WTC11 (cell line): ENCODE measurements at regions not wholly inside any gene's neighbourhood (a gene's known extent, or its start where the extent isn't known, plus 50 kb on each side); places are given as distances from the start of the nearest gene placed in this dataset.

Experiments used
- ATAC-seq: fragments of 200-7000 bp; cut with Tn5 transposase; 2 replicates; pipeline ENCODE4 v1.10.0; 2021; ENCODE audit warnings: mild to moderate bottlenecking, moderate library complexity
- CTCF ChIA-PET: fragments of 300-600 bp; sonication (Branson Sonifier 250); formaldehyde crosslinking; loops from one replicate; lab custom pipeline; 2021; ENCODE audit warnings: antibody characterized with exemption; lab: Charles Lee
- POLR2A ChIA-PET: fragments of 350-600 bp; sonication (Branson Sonifier 250); formaldehyde crosslinking; loops from one replicate; lab custom pipeline; 2021; ENCODE audit warnings: antibody characterized with exemption; lab: Charles Lee
- DNase-seq: peaks from one replicate; pipeline ENCODE4 v3.0.0; 2021; ENCODE audit warnings: low spot score
- H3K27ac Mint-ChIP-seq: 2 replicates; pipeline ENCODE4 v1.8.0; 2021; ENCODE audit warnings: mixed read lengths
- H3K27me3 Mint-ChIP-seq: 2 replicates; pipeline ENCODE4 v1.8.0; 2021; ENCODE audit warnings: low read depth, mild to moderate bottlenecking, moderate library complexity, mixed read lengths
- H3K36me3 Mint-ChIP-seq: 2 replicates; pipeline ENCODE4 v1.8.0; 2021; ENCODE audit warnings: mixed read lengths
- H3K4me1 Mint-ChIP-seq: 2 replicates; pipeline ENCODE4 v1.8.0; 2022; ENCODE audit warnings: mixed read lengths
- H3K4me3 Mint-ChIP-seq: 2 replicates; pipeline ENCODE4 v1.8.0; 2021; ENCODE audit warnings: mild to moderate bottlenecking, moderate library complexity, mixed read lengths
- H3K9me3 Mint-ChIP-seq: 2 replicates; pipeline ENCODE4 v1.8.0; 2021; ENCODE audit warnings: mixed read lengths
- AR ChIP-seq: fragments of 250-450 bp; sonication (Bioruptor Pico); IDR thresholded peaks from 2 replicates; pipeline ENCODE4 v1.9.0; 2021; ENCODE audit warnings: mild to moderate bottlenecking
- CBFB ChIP-seq: sonication (generic); formaldehyde crosslinking; IDR thresholded peaks from 2 replicates; pipeline ENCODE4 v1.8.1; 2022; ENCODE audit warnings: mild to moderate bottlenecking, low read depth, missing genetic modification reagents
- FOXP1 ChIP-seq: sonication (generic); formaldehyde crosslinking; IDR thresholded peaks from 2 replicates; pipeline ENCODE4 v1.8.0; 2022; ENCODE audit warnings: missing genetic modification reagents, mild to moderate bottlenecking, moderate library complexity, borderline replicate concordance
- GABPB1 ChIP-seq: sonication (generic); formaldehyde crosslinking; IDR thresholded peaks from 2 replicates; pipeline ENCODE4 v1.8.1; 2023; ENCODE audit warnings: mild to moderate bottlenecking, missing genetic modification reagents
- HMGXB4 ChIP-seq: sonication (generic); formaldehyde crosslinking; IDR thresholded peaks from 2 replicates; pipeline ENCODE4 v1.8.1; 2023; ENCODE audit warnings: mild to moderate bottlenecking, moderate library complexity, missing genetic modification reagents
- JAZF1 ChIP-seq: fragments of 250-450 bp; sonication (Bioruptor Pico); IDR thresholded peaks from 2 replicates; pipeline ENCODE4 v1.9.0; 2021; ENCODE audit warnings: moderate library complexity, mild to moderate bottlenecking, inconsistent platforms
- JUN ChIP-seq: sonication (generic); formaldehyde crosslinking; IDR thresholded peaks from 2 replicates; pipeline ENCODE4 v1.8.0; 2023; ENCODE audit warnings: mild to moderate bottlenecking, missing genetic modification reagents
- NR1H2 ChIP-seq: sonication (generic); formaldehyde crosslinking; IDR thresholded peaks from 2 replicates; pipeline ENCODE4 v1.9.0; 2021; ENCODE audit warnings: mild to moderate bottlenecking, moderate library complexity, missing genetic modification reagents
- OVOL2 ChIP-seq: fragments of 250-450 bp; sonication (Bioruptor Pico); IDR thresholded peaks from 2 replicates; pipeline ENCODE4 v1.9.0; 2021; ENCODE audit warnings: mild to moderate bottlenecking, borderline replicate concordance
- PRRX2 ChIP-seq: fragments of 250-450 bp; sonication (Bioruptor Pico); IDR thresholded peaks from 2 replicates; pipeline ENCODE4 v1.8.0; 2021; ENCODE audit warnings: mild to moderate bottlenecking
- SMAD3 ChIP-seq: sonication (generic); formaldehyde crosslinking; IDR thresholded peaks from 2 replicates; pipeline ENCODE4 v1.8.0; 2022; ENCODE audit warnings: missing genetic modification reagents, mild to moderate bottlenecking, borderline replicate concordance
- SOX15 ChIP-seq: fragments of 250-450 bp; sonication (Bioruptor Pico); IDR thresholded peaks from 2 replicates; pipeline ENCODE4 v1.9.0; 2021; ENCODE audit warnings: mild to moderate bottlenecking
- ZBTB21 ChIP-seq: sonication (generic); formaldehyde crosslinking; IDR thresholded peaks from 2 replicates; pipeline ENCODE4 v1.8.1; 2023; ENCODE audit warnings: mild to moderate bottlenecking, missing genetic modification reagents, borderline replicate concordance
- ZMAT4 ChIP-seq: fragments of 250-450 bp; sonication (Bioruptor Pico); IDR thresholded peaks from 2 replicates; pipeline ENCODE4 v1.9.0; 2021; ENCODE audit warnings: mild to moderate bottlenecking
- ZNF121 ChIP-seq: sonication (generic); formaldehyde crosslinking; IDR thresholded peaks from 2 replicates; pipeline ENCODE4 v1.8.0; 2023; ENCODE audit warnings: missing genetic modification reagents
- ZSCAN18 ChIP-seq: fragments of 250-450 bp; sonication (Bioruptor Pico); IDR thresholded peaks from 2 replicates; pipeline ENCODE4 v2.1.2; 2022; ENCODE audit warnings: mild to moderate bottlenecking, moderate library complexity

GRCh38 chr3:190234621-190235020, 87.6 kb downstream of the CLDN1 start (continued):
- no peak for TF ChIP-seq JAZF1 (CRISPR knock-in tag)
- TF ChIP-seq HMGXB4 (CRISPR knock-in tag) = no peak
- TF ChIP-seq ZNF121 (CRISPR knock-in tag) = no peak
- no peak for TF ChIP-seq ZMAT4
- TF ChIP-seq FOXP1 (CRISPR knock-in tag) = no peak
- no peak for TF ChIP-seq NR1H2
- TF ChIP-seq ZSCAN18 = no peak
- no peak for TF ChIP-seq JUN (CRISPR knock-in tag)

- H3K27ac Mint-ChIP-seq = no peak overlapping the region
- CTCF ChIA-PET = interaction anchor here (0.9 kb wide), 1 partner anchor 268 kb away, joined by 3 read pairs; no protein-coding TSS in a partner anchor
- ATAC-seq = no peak
- TF ChIP-seq SMAD3 = no peak
- TF ChIP-seq AR = no peak
- no peak for TF ChIP-seq ZBTB21 (CRISPR knock-in tag)
- TF ChIP-seq GABPB1 (CRISPR knock-in tag) = no peak
- no peak for TF ChIP-seq SOX15 (CRISPR knock-in tag)
- TF ChIP-seq OVOL2 = no peak
- no peak for TF ChIP-seq PRRX2 (CRISPR knock-in tag)
- no peak for TF ChIP-seq CBFB (CRISPR knock-in tag)
- POLR2A ChIA-PET = no interaction called here
- no peaks in the 10 kb centered on the region for H3K36me3 Mint-ChIP-seq
- DNase-seq = no peak
- peaks cover 5% of the 10 kb centered on the region; the same call in 1 of the 2 replicates for H3K4me1 Mint-ChIP-seq
- H3K27me3 Mint-ChIP-seq = no peaks in the 10 kb centered on the region
- no peak overlapping the region for H3K4me3 Mint-ChIP-seq
- no peaks in the 10 kb centered on the region for H3K9me3 Mint-ChIP-seq
Observed at GRCh38 chr3:190229632-190230424, 92.4 kb downstream of the CLDN1 start.

GRCh38 chr3:190227064-190227463, 95.2 kb downstream of the CLDN1 start:
- ATAC-seq (no peak), DNase-seq (no peak)
- H3K27me3 Mint-ChIP-seq = no peaks in the 10 kb centered on the region
- H3K27ac Mint-ChIP-seq = no peak overlapping the region
- no peaks in the 10 kb centered on the region for H3K36me3 Mint-ChIP-seq
- no peaks in the 10 kb centered on the region for H3K9me3 Mint-ChIP-seq
- POLR2A ChIA-PET = no interaction called here
- CTCF ChIA-PET = interaction anchor here (1.3 to 3.9 kb wide), 2 partner anchors 95 to 217 kb away, joined by 7 to 26 read pairs; partner anchors contain the start of gene CLDN1
- H3K4me3 Mint-ChIP-seq = no peak overlapping the region
- peaks cover 5% of the 10 kb centered on the region; the same call in 1 of the 2 replicates for H3K4me1 Mint-ChIP-seq
- no peak for TF ChIP-seq ZSCAN18
